ENCODE measurements at regions not wholly inside any gene's neighbourhood (a gene's known extent, or its start where the extent isn't known, plus 50 kb on each side); places are given as distances from the start of the nearest gene placed in this dataset.

DNA sequence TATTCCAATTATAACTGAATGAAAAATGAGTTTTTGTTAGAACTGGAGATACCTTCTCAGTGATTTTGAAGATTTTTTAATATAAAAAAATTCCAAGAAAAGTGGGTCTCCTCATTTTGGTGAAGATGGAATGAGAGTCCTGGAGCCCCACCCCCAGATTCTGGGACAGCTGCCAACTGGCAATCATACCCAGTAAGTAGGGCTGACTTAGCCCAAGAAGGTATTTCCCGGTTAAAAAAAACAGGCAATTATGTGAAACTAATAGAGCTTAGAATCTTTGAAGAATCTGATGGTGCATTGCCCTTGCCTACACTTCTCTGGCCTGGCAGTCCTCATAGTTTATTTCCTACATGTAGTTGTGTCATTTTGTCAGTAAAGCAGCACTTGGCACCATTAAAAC lies 52.8 kb upstream of the VWDE start:
- peak; percentile 28 for DNase-seq

DNA sequence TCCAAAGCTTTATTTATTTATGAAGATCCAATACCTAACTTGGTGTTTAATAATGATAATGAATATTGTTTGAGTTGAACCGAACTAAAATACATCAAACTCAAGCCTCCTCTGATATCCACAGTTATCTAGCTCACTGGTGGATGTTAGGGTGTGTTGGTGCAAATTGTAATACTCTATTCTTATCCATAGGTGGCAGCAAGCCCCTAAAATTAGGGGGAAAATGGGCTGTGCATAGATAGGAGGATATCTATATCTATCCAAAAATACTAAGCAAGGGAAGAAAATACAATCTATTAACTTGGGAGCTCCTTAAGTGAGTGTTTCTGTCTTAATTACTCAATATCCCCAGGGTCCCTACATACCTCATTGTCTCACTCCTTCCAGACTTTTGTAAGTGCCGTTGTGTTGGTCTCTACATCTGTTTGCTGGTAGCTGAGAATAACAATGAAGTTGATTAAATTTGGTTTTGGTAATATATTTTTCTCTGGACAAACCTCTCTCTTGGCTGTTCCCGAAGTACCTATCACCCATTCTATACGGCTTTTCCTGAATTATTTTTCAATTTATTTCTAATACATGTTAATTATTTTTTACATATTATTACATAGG lies 55.0 kb upstream of the VWDE start:
- peak; percentile 28 for DNase-seq

- no peak for DNase-seq
These were observed 64.2 kb upstream of the VWDE start for GRCh38 chr7:12467837-12468236.

DNA sequence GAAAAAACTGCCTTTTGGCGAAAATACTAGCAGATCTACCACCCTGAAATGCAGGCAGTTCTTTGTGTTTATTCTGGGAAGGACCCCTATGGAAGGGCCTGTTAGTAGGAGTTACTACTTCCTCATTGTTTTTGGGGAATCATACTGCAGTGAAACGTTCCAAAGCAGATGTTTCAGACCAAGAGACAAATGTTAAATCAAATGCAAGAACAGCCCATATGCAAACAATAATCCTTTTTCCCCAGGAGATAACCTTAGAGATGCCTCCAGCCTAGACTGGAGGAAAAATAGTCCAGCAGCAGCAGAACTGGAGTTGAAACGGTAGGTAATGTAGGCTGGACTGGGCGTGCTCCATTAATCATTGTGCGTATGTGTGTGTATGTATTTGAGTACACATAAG lies 65.9 kb upstream of the VWDE start:
- DNase-seq = no peak

DNA sequence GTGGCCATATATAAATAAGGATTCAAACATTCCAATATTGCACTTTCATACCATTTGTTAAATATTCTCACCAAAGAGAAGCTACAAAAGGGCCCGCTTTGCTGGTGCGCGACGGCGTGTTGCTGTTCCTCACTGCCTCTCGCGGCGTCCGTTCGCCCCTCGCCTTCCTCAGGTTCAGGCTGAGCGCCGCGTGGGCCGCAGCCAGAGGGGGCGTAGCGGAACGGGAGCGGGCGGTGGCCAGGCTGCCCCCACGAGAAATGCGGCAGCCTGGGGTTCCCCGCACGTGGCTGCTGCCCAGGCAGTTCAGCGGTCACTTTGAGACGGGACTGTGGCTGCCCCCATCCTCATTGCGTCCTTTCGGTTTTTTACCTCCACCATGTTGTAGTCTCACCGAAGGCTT lies 67.3 kb upstream of the VWDE start:
- no peak for DNase-seq

- DNase-seq = no peak
These were observed 70.4 kb upstream of the VWDE start for GRCh38 chr7:12474035-12474434.

GRCh38 chr7:12475362-12476063 lies 71.8 kb upstream of the VWDE start:
- peak; percentile 19 for DNase-seq

GRCh38 chr7:12477620-12478019 lies 74.0 kb upstream of the VWDE start:
- no peak for DNase-seq

GRCh38 chr7:12481722-12482121 lies 78.1 kb upstream of the VWDE start:
- no peak for DNase-seq

DNA sequence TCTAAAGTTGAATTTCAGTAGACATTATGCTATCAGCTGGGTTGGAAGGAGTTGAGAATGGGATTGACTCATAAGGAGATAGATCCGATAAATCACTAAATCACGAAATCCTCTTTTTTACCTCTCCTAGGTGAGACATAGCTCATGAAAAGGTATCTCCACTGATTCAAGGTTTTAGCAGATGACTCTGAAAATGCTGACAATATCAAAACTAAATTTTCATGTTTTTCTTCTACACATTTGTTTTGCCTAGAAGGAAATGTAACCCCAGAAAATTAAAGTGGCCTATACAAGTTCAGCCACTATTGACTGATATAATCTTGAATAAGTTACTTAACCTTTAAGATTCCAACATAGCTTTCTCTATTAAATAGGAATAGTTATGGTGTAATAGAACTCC lies 82.2 kb upstream of the VWDE start:
- no peak for DNase-seq

- DNase-seq = no peak
These were observed 82.2 kb upstream of the SCIN start for GRCh38 chr7:12488341-12488740.

GRCh38 chr7:12490107-12490688 lies 80.3 kb upstream of the SCIN start:
- peak; percentile 47 for DNase-seq

GRCh38 chr7:12490940-12491339 lies 79.6 kb upstream of the SCIN start:
- DNase-seq = no peak

DNA sequence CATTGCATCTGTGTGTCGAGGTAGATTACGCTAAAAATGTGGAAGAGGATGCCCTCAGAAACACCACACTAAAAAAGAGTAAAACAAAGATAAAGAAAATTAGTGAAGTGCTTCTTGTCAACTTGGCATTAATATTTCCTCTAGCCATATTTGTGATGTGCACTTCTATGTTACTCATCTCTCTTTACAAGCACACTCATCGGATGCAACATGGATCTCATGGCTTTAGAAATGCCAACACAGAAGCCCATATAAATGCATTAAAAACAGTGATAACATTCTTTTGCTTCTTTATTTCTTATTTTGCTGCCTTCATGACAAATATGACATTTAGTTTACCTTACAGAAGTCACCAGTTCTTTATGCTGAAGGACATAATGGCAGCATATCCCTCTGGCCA lies 79.0 kb upstream of the SCIN start:
- no peak for DNase-seq

GRCh38 chr7:12493407-12493806 lies 77.1 kb upstream of the SCIN start:
- no peak for DNase-seq

- no peak for DNase-seq
These were observed 76.4 kb upstream of the SCIN start for GRCh38 chr7:12493863-12494686.

GRCh38 chr7:12494687-12495024 lies 75.9 kb upstream of the SCIN start:
- no peak for DNase-seq

DNA sequence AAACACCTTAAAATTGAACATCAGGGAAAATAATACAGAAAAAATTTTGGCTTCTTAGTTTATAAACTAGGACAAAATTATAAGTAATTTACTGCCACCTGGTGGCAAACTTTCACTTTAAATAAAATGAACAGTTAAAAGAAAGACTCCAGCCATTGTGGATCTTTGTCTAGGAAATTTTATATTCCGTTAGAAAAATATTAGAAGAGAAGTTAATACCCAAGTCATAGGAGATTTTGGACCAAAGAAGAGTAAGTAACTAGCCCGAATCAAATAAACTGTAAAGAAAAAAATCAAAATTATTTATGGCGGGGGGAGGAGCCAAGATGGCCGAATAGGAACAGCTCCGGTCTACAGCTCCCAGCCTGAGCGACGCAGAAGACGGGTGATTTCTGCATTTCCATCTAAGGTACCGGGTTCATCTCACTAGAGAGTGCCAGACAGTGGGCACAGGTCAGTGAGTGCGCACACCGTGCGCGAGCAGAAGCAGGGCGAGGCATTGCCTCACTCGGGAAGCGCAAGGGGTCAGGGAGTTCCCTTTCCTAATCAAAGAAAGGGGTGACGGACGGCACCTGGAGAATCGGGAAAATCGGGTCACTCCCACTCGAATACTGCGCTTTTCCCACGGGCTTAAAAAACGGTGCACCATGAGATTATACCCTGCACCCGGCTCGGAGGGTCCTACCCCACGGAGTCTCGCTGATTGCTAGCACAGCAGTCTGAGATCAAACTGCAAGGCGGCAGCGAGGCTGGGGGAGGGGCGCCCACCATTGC lies 73.4 kb upstream of the SCIN start:
- peak; percentile 31 for DNase-seq

DNA sequence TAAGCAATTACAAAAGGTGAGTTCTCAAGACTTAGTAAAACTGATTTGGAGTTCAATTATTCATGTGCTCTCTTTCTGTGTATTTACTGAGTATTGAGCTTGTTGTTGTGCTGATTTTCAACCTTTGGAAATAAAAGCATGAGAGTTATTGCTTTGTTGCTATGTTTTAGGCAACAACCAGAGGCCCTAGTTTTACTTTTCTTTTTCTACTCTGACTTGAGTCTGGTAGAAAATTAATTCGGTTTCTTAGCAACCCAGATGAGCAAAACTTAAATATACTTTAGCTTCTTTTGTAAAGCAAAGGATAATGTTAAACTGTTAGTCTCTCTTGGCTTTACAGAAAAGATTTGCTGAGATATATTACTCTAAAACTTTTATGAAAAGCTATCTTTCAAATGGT lies 66.4 kb upstream of the SCIN start:
- peak; percentile 16 for DNase-seq

- DNase-seq = no peak
These were observed 62.5 kb upstream of the SCIN start for GRCh38 chr7:12508005-12508404.

DNA sequence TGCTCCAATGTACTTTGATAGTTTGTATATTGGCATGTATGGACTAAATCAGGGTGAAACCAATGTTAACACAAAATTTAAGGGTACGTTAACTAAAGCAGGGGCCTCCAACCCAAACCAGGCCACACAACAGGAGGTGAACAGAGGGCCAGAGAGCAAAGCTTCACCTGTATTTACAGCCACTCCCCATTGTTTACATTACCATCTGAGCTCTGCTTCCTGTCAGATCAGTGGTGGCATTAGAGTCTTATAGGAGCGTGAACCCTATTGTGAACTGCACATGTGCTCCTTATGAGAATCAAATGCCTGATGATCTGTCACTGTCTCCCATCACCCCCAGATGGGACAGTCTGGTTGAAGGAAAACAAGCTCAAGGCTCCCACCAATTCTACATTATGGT lies 62.0 kb upstream of the SCIN start:
- DNase-seq = no peak

GRCh38 chr7:12517451-12517850 lies 53.1 kb upstream of the SCIN start:
- no peak for DNase-seq
